HCT116 (cell line): ENCODE measurements at regions not wholly inside any gene's neighbourhood (a gene's known extent, or its start where the extent isn't known, plus 50 kb on each side); places are given as distances from the start of the nearest gene placed in this dataset.

Source experiments
- ATAC-seq: fragments of 200-7000 bp; cut with Tn5 transposase; 2 replicates; pipeline ENCODE4 v1.9.1; 2020; ENCODE audit warnings: mild to moderate bottlenecking, moderate library complexity
- BruUV-seq: library from RNA; stranded (reverse); fragments of 400-500 nt; replicated peaks from 2 replicates; lab custom pipeline; 2021; lab: Mats Ljungman, UMichigan
- CTCF ChIA-PET: fragments of 300-600 bp; sonication (Branson Sonifier 250); formaldehyde crosslinking; loops from one replicate; lab custom pipeline; 2021; ENCODE audit warnings: antibody characterized with exemption; lab: Charles Lee
- POLR2A ChIA-PET: fragments of 300-600, 350-600 bp; sonication (Branson Sonifier 250); formaldehyde crosslinking; loops from one replicate; lab custom pipeline; 2021; ENCODE audit warnings: antibody characterized with exemption; lab: Charles Lee
- RAD21 ChIA-PET, 2 experiments: fragments of 300-600 bp; sonication (Branson Sonifier 250); formaldehyde crosslinking; loops; one replicate each; lab custom pipeline; 2023; ENCODE audit warnings: low total read pairs in 2 of 2; ENCODE audit not compliant: uncharacterized antibody in 2 of 2, unreplicated experiment in 2 of 2, low non-redundant PET in 1 of 2; lab: Charles Lee
- DNase-seq: peaks from one replicate; pipeline ENCODE4 v3.0.0-alpha.2; 2010; ENCODE audit warnings: low read depth, low spot score
- H2AFZ ChIP-seq: fragments of 200-600 bp; shearing (Covaris generic), sonication (generic); 2 replicates; pipeline ENCODE4 v1.6.1; 2017; ENCODE audit warnings: low read depth, mixed run types, mixed read lengths, antibody characterized with exemption, low read length; ENCODE audit not compliant: poor library complexity, severe bottlenecking
- H3K27ac ChIP-seq: 2 replicates; pipeline ENCODE4 v1.5.1; 2012; ENCODE audit warnings: low read depth, low read length
- H3K27me3 ChIP-seq: fragments of 200-600 bp; sonication (generic); 2 replicates; pipeline ENCODE4 v1.6.1; 2016; ENCODE audit warnings: mixed run types, low read length, mixed read lengths; ENCODE audit not compliant: insufficient read depth
- H3K36me3 ChIP-seq, 2 experiments: fragments of 200-500 bp in 1 of 2; fragments of 200-600 bp in 1 of 2; sonication (Bioruptor generic) in 1 of 2; sonication (generic) in 1 of 2; 2 replicates each; pipeline versions ENCODE4 v1.5.1 to v1.6.1; 2014 to 2016; ENCODE audit warnings: low read length in 2 of 2, inconsistent platforms in 1 of 2, mixed read lengths in 1 of 2, mixed run types in 1 of 2; ENCODE audit not compliant: insufficient read depth in 2 of 2, control insufficient read depth in 1 of 2
- H3K4me1 ChIP-seq, 2 experiments: fragments of 200-600 bp in 1 of 2; sonication (generic) in 1 of 2; 2 replicates each; pipeline versions ENCODE4 v1.5.1 to v1.6.1; 2012 to 2017; ENCODE audit warnings: low read length in 2 of 2, inconsistent platforms in 1 of 2, mild to moderate bottlenecking in 1 of 2, mixed read lengths in 1 of 2, mixed run types in 1 of 2, moderate library complexity in 1 of 2; ENCODE audit not compliant: insufficient read depth in 2 of 2, control insufficient read depth in 1 of 2
- H3K4me2 ChIP-seq: fragments of 200-600 bp; sonication (generic); 2 replicates; pipeline ENCODE4 v1.6.1; 2017; ENCODE audit warnings: mixed run types, low read length, mixed read lengths
- H3K4me3 ChIP-seq, 2 experiments: fragments of 200-600 bp in 1 of 2; sonication (generic) in 1 of 2; replicated peaks in 1 of 2; 2 replicates each; pipeline ENCODE4 v1.5.1; 2011 to 2016; ENCODE audit warnings: low read length in 2 of 2, control low read depth in 1 of 2, low read depth in 1 of 2, mild to moderate bottlenecking in 1 of 2, mixed read lengths in 1 of 2, mixed run types in 1 of 2
- H3K79me2 ChIP-seq: fragments of 200-600 bp; sonication (generic); 2 replicates; pipeline ENCODE4 v1.6.1; 2017; ENCODE audit warnings: mild to moderate bottlenecking, mixed run types, low read length, moderate library complexity, mixed read lengths; ENCODE audit not compliant: insufficient read depth
- H3K9ac ChIP-seq: fragments of 200-600 bp; sonication (generic); 2 replicates; pipeline ENCODE4 v1.6.1; 2016; ENCODE audit warnings: low read length, mixed read lengths
- H3K9me2 ChIP-seq: fragments of 200-600 bp; sonication (generic), shearing (Covaris generic); 2 replicates; pipeline ENCODE4 v1.6.1; 2017; ENCODE audit warnings: mixed run types, mild to moderate bottlenecking, moderate library complexity; ENCODE audit not compliant: insufficient read depth
- H3K9me3 ChIP-seq, 2 experiments: fragments of 200-500 bp in 1 of 2; fragments of 200-600 bp in 1 of 2; sonication (Bioruptor generic) in 1 of 2; sonication (generic) in 1 of 2; 2 replicates each; pipeline ENCODE4 v1.6.1; 2014 to 2017; ENCODE audit warnings: low read length in 2 of 2, mixed read lengths in 2 of 2, inconsistent platforms in 1 of 2, low read depth in 1 of 2, mild to moderate bottlenecking in 1 of 2, mixed run types in 1 of 2, moderate library complexity in 1 of 2; ENCODE audit not compliant: control insufficient read depth in 1 of 2, insufficient read depth in 1 of 2
- H4K20me1 ChIP-seq: fragments of 200-600 bp; sonication (generic), shearing (Covaris generic); 2 replicates; pipeline ENCODE4 v1.6.1; 2017; ENCODE audit warnings: mixed run types, mild to moderate bottlenecking, moderate library complexity; ENCODE audit not compliant: insufficient read depth
- CBX3 ChIP-seq: IDR thresholded peaks from 2 replicates; pipeline ENCODE4 v1.6.1; 2012; ENCODE audit warnings: low read depth
- CEBPB ChIP-seq: IDR thresholded peaks from 2 replicates; pipeline ENCODE4 v1.6.1; 2012; ENCODE audit warnings: low read depth
- EGR1 ChIP-seq: IDR thresholded peaks from 2 replicates; pipeline ENCODE4 v1.6.1; 2012; ENCODE audit warnings: low read depth
- ELF1 ChIP-seq: IDR thresholded peaks from 2 replicates; pipeline ENCODE4 v1.6.1; 2012; ENCODE audit warnings: low read depth, borderline replicate concordance
- EZH2 ChIP-seq: fragments of 200-600 bp; sonication (generic); IDR thresholded peaks from 2 replicates; pipeline ENCODE4 v1.6.1; 2017; ENCODE audit warnings: antibody characterized with exemption, mixed run types
- POLR2A ChIP-seq: IDR thresholded peaks from 2 replicates; pipeline ENCODE4 v1.7.0; 2011; ENCODE audit warnings: borderline replicate concordance; ENCODE audit not compliant: insufficient read depth, insufficient read length; ENCODE audit errors: extremely low read depth
- RAD21 ChIP-seq: IDR thresholded peaks from 2 replicates; pipeline ENCODE4 v1.6.1; 2012; ENCODE audit warnings: low read depth, mild to moderate bottlenecking
- SP1 ChIP-seq: IDR thresholded peaks from 2 replicates; pipeline ENCODE4 v1.6.1; 2012; ENCODE audit warnings: low read depth
- TCF7L2 ChIP-seq: IDR thresholded peaks from 2 replicates; pipeline ENCODE4 v1.7.0; 2011; ENCODE audit warnings: borderline replicate concordance, inconsistent platforms; ENCODE audit not compliant: insufficient read depth, insufficient read length; ENCODE audit errors: extremely low read depth
- YY1 ChIP-seq: IDR thresholded peaks from 2 replicates; pipeline ENCODE4 v1.6.1; 2011; ENCODE audit warnings: low read length, low read depth, moderate library complexity, mild to moderate bottlenecking; ENCODE audit not compliant: insufficient replicate concordance; ENCODE audit errors: extremely low read depth
- intact Hi-C: fragments of 100-400 bp; cut with micrococcal nuclease; formaldehyde crosslinking; loops from 2 replicates; pipeline ENCODE4 v1.10.0; 2022
- TF ChIP-seq, protein P1 (sequence below): IDR thresholded peaks from 2 replicates; pipeline ENCODE4 v1.6.1; 2011; ENCODE audit warnings: mild to moderate bottlenecking, low read length, moderate library complexity; ENCODE audit not compliant: insufficient replicate concordance; ENCODE audit errors: extremely low read depth

- H4K20me1 ChIP-seq: no peaks in the 10 kb centered on the region
- CTCF ChIA-PET: no interaction called here
- POLR2A ChIA-PET: no interaction called here
- no peak overlapping the region for H3K27ac ChIP-seq
- ATAC-seq: no peak
- H3K4me2 ChIP-seq: no peak overlapping the region
- DNase-seq: no peak
- no peaks in the 10 kb centered on the region for H3K36me3 ChIP-seq
- H3K9ac ChIP-seq: no peak overlapping the region
- no TSS peak for BruUV-seq
- RAD21 ChIA-PET: no interaction called here
- H2AFZ ChIP-seq: no peak overlapping the region
- no peaks in the 10 kb centered on the region for H3K9me3 ChIP-seq
- TF ChIP-seq CEBPB (no peak), SP1 (no peak), TCF7L2 (no peak), POLR2A (no peak), CBX3 (no peak), RAD21 (no peak), YY1 (no peak), ELF1 (no peak), EGR1 (no peak), EZH2 (no peak)
- TF ChIP-seq, protein P1, sequence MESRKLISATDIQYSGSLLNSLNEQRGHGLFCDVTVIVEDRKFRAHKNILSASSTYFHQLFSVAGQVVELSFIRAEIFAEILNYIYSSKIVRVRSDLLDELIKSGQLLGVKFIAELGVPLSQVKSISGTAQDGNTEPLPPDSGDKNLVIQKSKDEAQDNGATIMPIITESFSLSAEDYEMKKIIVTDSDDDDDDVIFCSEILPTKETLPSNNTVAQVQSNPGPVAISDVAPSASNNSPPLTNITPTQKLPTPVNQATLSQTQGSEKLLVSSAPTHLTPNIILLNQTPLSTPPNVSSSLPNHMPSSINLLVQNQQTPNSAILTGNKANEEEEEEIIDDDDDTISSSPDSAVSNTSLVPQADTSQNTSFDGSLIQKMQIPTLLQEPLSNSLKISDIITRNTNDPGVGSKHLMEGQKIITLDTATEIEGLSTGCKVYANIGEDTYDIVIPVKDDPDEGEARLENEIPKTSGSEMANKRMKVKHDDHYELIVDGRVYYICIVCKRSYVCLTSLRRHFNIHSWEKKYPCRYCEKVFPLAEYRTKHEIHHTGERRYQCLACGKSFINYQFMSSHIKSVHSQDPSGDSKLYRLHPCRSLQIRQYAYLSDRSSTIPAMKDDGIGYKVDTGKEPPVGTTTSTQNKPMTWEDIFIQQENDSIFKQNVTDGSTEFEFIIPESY: no peak
- intact Hi-C loops: no loop called here
- no peaks in the 10 kb centered on the region for H3K27me3 ChIP-seq
- H3K4me3 ChIP-seq: no peak overlapping the region
- H3K79me2 ChIP-seq: no peaks in the 10 kb centered on the region
- H3K9me2 ChIP-seq: no peaks in the 10 kb centered on the region
- no peaks in the 10 kb centered on the region for H3K4me1 ChIP-seq
Measured at GRCh38 chr11:90330632-90331031, 107.8 kb upstream of the CHORDC1 start.
